ENCODE measurements at regions not wholly inside any gene's neighbourhood (a gene's known extent, or its start where the extent isn't known, plus 50 kb on each side); places are given as distances from the start of the nearest gene placed in this dataset.

DNA sequence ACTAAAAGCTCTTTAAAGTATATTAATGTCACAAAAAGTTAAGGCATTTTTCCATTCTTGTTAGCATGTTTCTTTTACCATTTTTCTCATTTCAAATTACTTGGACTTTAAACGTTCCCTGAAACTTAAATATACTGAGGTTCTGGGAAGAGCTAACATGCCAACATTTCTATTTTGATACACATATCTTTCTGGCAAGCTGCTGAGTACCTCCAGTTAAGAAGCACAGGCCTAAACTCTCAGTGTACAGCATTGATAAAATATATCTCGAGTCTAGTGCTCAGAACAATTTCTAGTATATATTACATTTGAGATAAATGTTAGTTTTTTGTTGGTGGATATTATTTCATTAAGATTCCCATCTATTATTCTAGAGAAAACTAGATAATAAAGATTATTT, 612.9 kb upstream of the KCND2 start:
- Mint-ChIP-seq H3K27ac (no peak overlapping the region), H3K27me3 (no peaks in the 10 kb centered on the region), H3K9me3 (ENCODE audit: insufficient read depth) (no peaks in the 10 kb centered on the region), H3K4me3 (no peak overlapping the region), H3K4me1 (no peaks in the 10 kb centered on the region)
- Histone ChIP-seq H3K4me3 (ENCODE audit: control extremely low read depth in 1 of 5, extremely low read depth in 1 of 5, insufficient read depth in 1 of 5, low read depth in 2 of 5, low read length in 4 of 5) (no peak overlapping the region), H4K20me1 (ENCODE audit: control insufficient read depth, insufficient read depth, low read length, poor library complexity, severe bottlenecking) (no peaks in the 10 kb centered on the region), H3K4me2 (replicated peaks; ENCODE audit: low read depth, low read length, poor library complexity, severe bottlenecking) (no peak overlapping the region), H3K9ac (ENCODE audit: low read length) (no peak overlapping the region), H3K4me1 (ENCODE audit: control insufficient read depth in 2 of 2, insufficient read depth in 2 of 2, low read length in 2 of 2) (no peaks in the 10 kb centered on the region), H2AFZ (ENCODE audit: insufficient read depth, low read depth, low read length, poor library complexity, severe bottlenecking) (no peak overlapping the region), H3K9me3 (ENCODE audit: control extremely low read depth in 1 of 3, control insufficient read depth in 2 of 3, insufficient read depth in 1 of 3, low read length in 2 of 3) (no peaks in the 10 kb centered on the region), H3K27ac (ENCODE audit: low read length in 2 of 2) (no peak overlapping the region), H3K27me3 (replicated peaks in 1 of 4; ENCODE audit: control extremely low read depth in 1 of 4, control insufficient read depth in 3 of 4, insufficient read depth in 4 of 4, low read length in 3 of 4) (no peaks in the 10 kb centered on the region), H3K36me3 (replicated peaks in 1 of 2; ENCODE audit: control extremely low read depth in 1 of 2, control insufficient read depth in 1 of 2, extremely low read depth in 1 of 2, insufficient read depth in 2 of 2, low read length in 1 of 2) (no peaks in the 10 kb centered on the region), H3K79me2 (ENCODE audit: control insufficient read depth, insufficient read depth, low read length) (no peaks in the 10 kb centered on the region)
- WGBS (ENCODE audit: insufficient coverage): 67% methylated on average over 1 of the region's 2 CpGs
- POLR2A ChIA-PET: no interaction called here
- CTCF ChIA-PET: no interaction called here
- TF ChIP-seq, protein P1, sequence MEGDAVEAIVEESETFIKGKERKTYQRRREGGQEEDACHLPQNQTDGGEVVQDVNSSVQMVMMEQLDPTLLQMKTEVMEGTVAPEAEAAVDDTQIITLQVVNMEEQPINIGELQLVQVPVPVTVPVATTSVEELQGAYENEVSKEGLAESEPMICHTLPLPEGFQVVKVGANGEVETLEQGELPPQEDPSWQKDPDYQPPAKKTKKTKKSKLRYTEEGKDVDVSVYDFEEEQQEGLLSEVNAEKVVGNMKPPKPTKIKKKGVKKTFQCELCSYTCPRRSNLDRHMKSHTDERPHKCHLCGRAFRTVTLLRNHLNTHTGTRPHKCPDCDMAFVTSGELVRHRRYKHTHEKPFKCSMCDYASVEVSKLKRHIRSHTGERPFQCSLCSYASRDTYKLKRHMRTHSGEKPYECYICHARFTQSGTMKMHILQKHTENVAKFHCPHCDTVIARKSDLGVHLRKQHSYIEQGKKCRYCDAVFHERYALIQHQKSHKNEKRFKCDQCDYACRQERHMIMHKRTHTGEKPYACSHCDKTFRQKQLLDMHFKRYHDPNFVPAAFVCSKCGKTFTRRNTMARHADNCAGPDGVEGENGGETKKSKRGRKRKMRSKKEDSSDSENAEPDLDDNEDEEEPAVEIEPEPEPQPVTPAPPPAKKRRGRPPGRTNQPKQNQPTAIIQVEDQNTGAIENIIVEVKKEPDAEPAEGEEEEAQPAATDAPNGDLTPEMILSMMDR (IDR thresholded peaks at IDR 0.05): no peak
- TF ChIP-seq EZH2 (IDR thresholded peaks at IDR 0.05; ENCODE audit: borderline replicate concordance, insufficient read depth, low read depth, low read length, poor library complexity, severe bottlenecking): no peak
- no peak for ATAC-seq (ENCODE audit: low read depth)
- DNase-seq: no peak
- intact Hi-C loops (cut with micrococcal nuclease): no loop called here

DNA sequence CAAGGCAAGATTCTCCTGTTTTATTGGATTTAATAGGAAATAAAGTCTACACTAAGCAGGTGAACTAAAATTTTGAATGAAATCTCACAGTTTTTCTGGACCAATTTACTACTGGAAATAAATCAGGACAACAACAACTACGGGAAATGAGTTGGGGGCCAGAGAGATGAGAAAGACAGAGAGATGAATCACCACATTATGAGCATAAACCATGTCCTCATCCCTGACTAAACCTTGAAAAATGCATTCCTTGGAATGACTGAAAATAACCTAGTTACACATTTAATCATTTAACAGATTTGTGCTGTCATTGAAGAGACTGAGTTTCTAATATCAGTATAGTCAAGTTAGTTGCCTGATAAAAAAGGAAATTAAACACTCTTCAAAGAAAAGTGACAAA, 608.4 kb upstream of the KCND2 start:
- CTCF ChIA-PET: no interaction called here
- H3K9me3 ChIP-seq (ENCODE audit: control extremely low read depth in 1 of 3, control insufficient read depth in 2 of 3, insufficient read depth in 1 of 3, low read length in 2 of 3): no peaks in the 10 kb centered on the region
- no peak overlapping the region for H3K9ac ChIP-seq (ENCODE audit: low read length)
- intact Hi-C loops (cut with micrococcal nuclease): no loop called here
- H3K4me2 ChIP-seq (replicated peaks; ENCODE audit: low read depth, low read length, poor library complexity, severe bottlenecking): no peak overlapping the region
- ATAC-seq (ENCODE audit: low read depth) (no peak), DNase-seq (no peak)
- H3K4me3 ChIP-seq (ENCODE audit: control extremely low read depth in 1 of 5, extremely low read depth in 1 of 5, insufficient read depth in 1 of 5, low read depth in 2 of 5, low read length in 4 of 5): no peak overlapping the region
- no peaks in the 10 kb centered on the region for H3K4me1 ChIP-seq (ENCODE audit: control insufficient read depth in 2 of 2, insufficient read depth in 2 of 2, low read length in 2 of 2)
- no CpG with 5 or more reads among the region's 1 CpG for WGBS (ENCODE audit: insufficient coverage)
- H2AFZ ChIP-seq (ENCODE audit: insufficient read depth, low read depth, low read length, poor library complexity, severe bottlenecking): no peak overlapping the region
- no peaks in the 10 kb centered on the region for H4K20me1 ChIP-seq (ENCODE audit: control insufficient read depth, insufficient read depth, low read length, poor library complexity, severe bottlenecking)
- no peaks in the 10 kb centered on the region for H3K79me2 ChIP-seq (ENCODE audit: control insufficient read depth, insufficient read depth, low read length)
- H3K9me3 Mint-ChIP-seq (ENCODE audit: insufficient read depth): peaks cover 3% of the 10 kb centered on the region
- no peak overlapping the region for H3K27ac ChIP-seq (ENCODE audit: low read length in 2 of 2)
- no peaks in the 10 kb centered on the region for H3K36me3 ChIP-seq (replicated peaks in 1 of 2; ENCODE audit: control extremely low read depth in 1 of 2, control insufficient read depth in 1 of 2, extremely low read depth in 1 of 2, insufficient read depth in 2 of 2, low read length in 1 of 2)
- H3K4me1 Mint-ChIP-seq: no peaks in the 10 kb centered on the region
- H3K27me3 ChIP-seq (replicated peaks in 1 of 4; ENCODE audit: control extremely low read depth in 1 of 4, control insufficient read depth in 3 of 4, insufficient read depth in 4 of 4, low read length in 3 of 4): no peaks in the 10 kb centered on the region
- no peaks in the 10 kb centered on the region for H3K27me3 Mint-ChIP-seq
- no peak for TF ChIP-seq EZH2 (IDR thresholded peaks at IDR 0.05; ENCODE audit: borderline replicate concordance, insufficient read depth, low read depth, low read length, poor library complexity, severe bottlenecking)
- TF ChIP-seq, protein P1 (IDR thresholded peaks at IDR 0.05): no peak
- POLR2A ChIA-PET: no interaction called here
- H3K27ac Mint-ChIP-seq: no peak overlapping the region
- no peak overlapping the region for H3K4me3 Mint-ChIP-seq
